Activated B cell treated with CpG ODN at 0.5 μM for 24 hours (primary cell): ENCODE measurements at regions not wholly inside any gene's neighbourhood (a gene's known extent, or its start where the extent isn't known, plus 50 kb on each side); places are given as distances from the start of the nearest gene placed in this dataset.

Experiments
- ATAC-seq: fragments of 200-7000 bp; cut with Tn5 transposase; one replicate; pipeline ENCODE4 v1.10.0; 2021; ENCODE audit warnings: low read depth, mild to moderate bottlenecking, moderate library complexity
- CTCF ChIA-PET: fragments of 350-600 bp; sonication (Branson Sonifier 250); formaldehyde crosslinking; loops from one replicate; lab custom pipeline; 2021; ENCODE audit warnings: antibody characterized with exemption; lab: Charles Lee
- POLR2A ChIA-PET: fragments of 350-600 bp; sonication (Branson Sonifier 250); formaldehyde crosslinking; loops from one replicate; lab custom pipeline; 2021; ENCODE audit warnings: antibody characterized with exemption; lab: Charles Lee
- DNase-seq: peaks from one replicate; pipeline ENCODE4 v3.0.0; 2022
- H3K27ac Mint-ChIP-seq: one replicate; pipeline ENCODE4 v1.8.0; 2020; ENCODE audit warnings: mixed read lengths
- H3K27me3 Mint-ChIP-seq: one replicate; pipeline ENCODE4 v1.8.0; 2021; ENCODE audit warnings: mixed read lengths
- H3K36me3 Mint-ChIP-seq: one replicate; pipeline ENCODE4 v1.8.0; 2021; ENCODE audit warnings: low read depth, mixed read lengths
- H3K4me1 Mint-ChIP-seq: one replicate; pipeline ENCODE4 v1.8.0; 2021; ENCODE audit warnings: mixed read lengths
- H3K4me3 Mint-ChIP-seq: one replicate; pipeline ENCODE4 v1.8.0; 2020; ENCODE audit warnings: mild to moderate bottlenecking, mixed read lengths
- H3K9me3 Mint-ChIP-seq: one replicate; pipeline ENCODE4 v1.8.0; 2020; ENCODE audit warnings: mixed read lengths
- intact Hi-C: fragments of 100-400 bp; cut with micrococcal nuclease; formaldehyde crosslinking; loops from one replicate; pipeline ENCODE4 v1.15.1; 2024
- TF ChIP-seq, protein P1 (sequence below): fragments of 200-600 bp; IDR thresholded peaks from one replicate; pipeline ENCODE4 v1.8.0; 2022; ENCODE audit warnings: antibody characterized with exemption, mild to moderate bottlenecking

GRCh38 chr7:113698556-113699220 is 220.1 kb downstream of the PPP1R3A start:
- TF ChIP-seq, protein P1, sequence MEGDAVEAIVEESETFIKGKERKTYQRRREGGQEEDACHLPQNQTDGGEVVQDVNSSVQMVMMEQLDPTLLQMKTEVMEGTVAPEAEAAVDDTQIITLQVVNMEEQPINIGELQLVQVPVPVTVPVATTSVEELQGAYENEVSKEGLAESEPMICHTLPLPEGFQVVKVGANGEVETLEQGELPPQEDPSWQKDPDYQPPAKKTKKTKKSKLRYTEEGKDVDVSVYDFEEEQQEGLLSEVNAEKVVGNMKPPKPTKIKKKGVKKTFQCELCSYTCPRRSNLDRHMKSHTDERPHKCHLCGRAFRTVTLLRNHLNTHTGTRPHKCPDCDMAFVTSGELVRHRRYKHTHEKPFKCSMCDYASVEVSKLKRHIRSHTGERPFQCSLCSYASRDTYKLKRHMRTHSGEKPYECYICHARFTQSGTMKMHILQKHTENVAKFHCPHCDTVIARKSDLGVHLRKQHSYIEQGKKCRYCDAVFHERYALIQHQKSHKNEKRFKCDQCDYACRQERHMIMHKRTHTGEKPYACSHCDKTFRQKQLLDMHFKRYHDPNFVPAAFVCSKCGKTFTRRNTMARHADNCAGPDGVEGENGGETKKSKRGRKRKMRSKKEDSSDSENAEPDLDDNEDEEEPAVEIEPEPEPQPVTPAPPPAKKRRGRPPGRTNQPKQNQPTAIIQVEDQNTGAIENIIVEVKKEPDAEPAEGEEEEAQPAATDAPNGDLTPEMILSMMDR = no peak
- DNase-seq (no peak), ATAC-seq (no peak)
- POLR2A ChIA-PET = no interaction called here
- Mint-ChIP-seq H3K4me3 (no peak overlapping the region), H3K9me3 (no peaks in the 10 kb centered on the region), H3K4me1 (no peaks in the 10 kb centered on the region), H3K27ac (no peak overlapping the region), H3K27me3 (no peaks in the 10 kb centered on the region), H3K36me3 (no peaks in the 10 kb centered on the region)
- CTCF ChIA-PET = no interaction called here
- intact Hi-C loops = loop anchor here (2.0 to 5.0 kb wide), 2 partner anchors 1148 to 1956 kb away; no protein-coding TSS in a partner anchor

DNA sequence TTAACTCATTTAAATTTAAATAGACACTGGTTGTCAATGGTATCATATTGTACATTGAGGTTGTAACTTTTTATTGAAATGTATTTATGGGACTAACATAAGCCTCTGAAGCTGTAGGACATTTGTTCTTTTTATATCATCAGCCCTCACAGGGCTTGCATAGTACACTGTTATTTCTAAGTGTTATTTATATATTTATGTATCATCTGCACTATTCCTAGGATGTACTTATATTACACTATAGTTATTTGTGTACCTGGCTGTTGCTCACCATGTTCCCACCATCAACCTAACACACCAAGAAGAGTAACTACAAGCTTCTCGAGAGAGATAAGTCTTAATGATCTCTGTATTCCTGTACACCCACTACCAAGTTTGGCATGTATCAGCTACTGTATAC is 224.7 kb downstream of the PPP1R3A start:
- CTCF ChIA-PET = interaction anchor here (2.9 kb wide), 1 partner anchor 17 kb away, joined by 7 read pairs; no protein-coding TSS in a partner anchor
- no peak overlapping the region for H3K27ac Mint-ChIP-seq
- no peak overlapping the region for H3K4me3 Mint-ChIP-seq
- no peaks in the 10 kb centered on the region for H3K4me1 Mint-ChIP-seq
- DNase-seq (no peak), ATAC-seq (no peak)
- no peaks in the 10 kb centered on the region for H3K27me3 Mint-ChIP-seq
- H3K9me3 Mint-ChIP-seq = no peaks in the 10 kb centered on the region
- TF ChIP-seq, protein P1 = no peak
- H3K36me3 Mint-ChIP-seq = no peaks in the 10 kb centered on the region
- intact Hi-C loops = no loop called here
- POLR2A ChIA-PET = no interaction called here

DNA sequence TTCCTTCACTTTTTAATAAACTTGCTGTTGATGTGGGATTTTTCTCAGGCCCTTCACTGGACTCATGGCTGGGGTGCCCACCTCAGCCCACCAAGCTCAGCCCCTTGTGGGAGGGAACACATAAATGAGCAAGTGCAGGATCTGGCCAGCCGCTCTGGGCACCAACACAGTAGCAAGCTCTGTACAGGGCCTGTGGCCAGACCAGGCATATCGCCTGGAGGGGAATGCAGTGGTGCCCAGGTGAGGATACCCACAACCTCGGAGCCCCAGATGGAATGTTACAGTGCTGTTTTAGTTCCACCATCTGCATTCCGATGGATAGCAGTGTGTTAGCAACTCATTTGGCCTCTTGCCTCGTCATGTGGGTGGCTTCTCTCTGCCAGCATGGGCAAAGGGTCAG is 234.6 kb downstream of the PPP1R3A start:
- Mint-ChIP-seq H3K36me3 (no peaks in the 10 kb centered on the region), H3K4me3 (no peak overlapping the region), H3K9me3 (no peaks in the 10 kb centered on the region), H3K27me3 (no peaks in the 10 kb centered on the region), H3K27ac (no peak overlapping the region), H3K4me1 (no peaks in the 10 kb centered on the region)
- ATAC-seq (no peak), DNase-seq (no peak)
- TF ChIP-seq, protein P1 = no peak
- ChIA-PET CTCF (no interaction called here), POLR2A (no interaction called here)
- intact Hi-C loops = no loop called here

GRCh38 chr7:113677811-113678210 is 241.0 kb downstream of the PPP1R3A start:
- no peaks in the 10 kb centered on the region for H3K9me3 Mint-ChIP-seq
- H3K4me3 Mint-ChIP-seq = no peak overlapping the region
- no peak overlapping the region for H3K27ac Mint-ChIP-seq
- H3K4me1 Mint-ChIP-seq = no peaks in the 10 kb centered on the region
- no peaks in the 10 kb centered on the region for H3K27me3 Mint-ChIP-seq
- DNase-seq (no peak), ATAC-seq (no peak)
- ChIA-PET CTCF (no interaction called here), POLR2A (no interaction called here)
- intact Hi-C loops = no loop called here
- H3K36me3 Mint-ChIP-seq = no peaks in the 10 kb centered on the region
- TF ChIP-seq, protein P1 = no peak

DNA sequence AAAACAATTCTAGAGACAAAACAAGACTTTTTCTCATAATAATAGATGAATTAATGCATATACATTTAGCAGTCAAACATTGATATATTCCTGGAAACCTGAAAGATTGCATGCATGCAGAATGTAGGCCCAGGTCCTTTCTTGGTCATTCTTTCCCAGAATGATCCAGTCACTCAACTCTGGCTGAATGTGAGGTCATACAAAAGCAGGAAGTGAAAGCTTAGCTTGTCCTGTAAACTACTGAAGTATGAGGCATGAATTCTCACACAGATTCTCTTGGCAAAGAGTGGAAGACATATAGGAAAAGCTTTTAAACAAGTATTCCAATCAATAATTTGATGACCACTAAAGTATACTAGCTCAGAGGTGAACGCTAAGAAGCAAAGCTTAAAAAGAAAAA is 253.9 kb downstream of the PPP1R3A start:
- DNase-seq (no peak), ATAC-seq (no peak)
- Mint-ChIP-seq H3K27ac (no peak overlapping the region), H3K4me3 (no peak overlapping the region), H3K27me3 (no peaks in the 10 kb centered on the region), H3K9me3 (peaks cover 7% of the 10 kb centered on the region), H3K36me3 (no peaks in the 10 kb centered on the region), H3K4me1 (no peaks in the 10 kb centered on the region)
- intact Hi-C loops = no loop called here
- ChIA-PET POLR2A (no interaction called here), CTCF (no interaction called here)
- TF ChIP-seq, protein P1 = no peak
